ENCODE measurements at regions not wholly inside any gene's neighbourhood (a gene's known extent, or its start where the extent isn't known, plus 50 kb on each side); places are given as distances from the start of the nearest gene placed in this dataset.

DNA sequence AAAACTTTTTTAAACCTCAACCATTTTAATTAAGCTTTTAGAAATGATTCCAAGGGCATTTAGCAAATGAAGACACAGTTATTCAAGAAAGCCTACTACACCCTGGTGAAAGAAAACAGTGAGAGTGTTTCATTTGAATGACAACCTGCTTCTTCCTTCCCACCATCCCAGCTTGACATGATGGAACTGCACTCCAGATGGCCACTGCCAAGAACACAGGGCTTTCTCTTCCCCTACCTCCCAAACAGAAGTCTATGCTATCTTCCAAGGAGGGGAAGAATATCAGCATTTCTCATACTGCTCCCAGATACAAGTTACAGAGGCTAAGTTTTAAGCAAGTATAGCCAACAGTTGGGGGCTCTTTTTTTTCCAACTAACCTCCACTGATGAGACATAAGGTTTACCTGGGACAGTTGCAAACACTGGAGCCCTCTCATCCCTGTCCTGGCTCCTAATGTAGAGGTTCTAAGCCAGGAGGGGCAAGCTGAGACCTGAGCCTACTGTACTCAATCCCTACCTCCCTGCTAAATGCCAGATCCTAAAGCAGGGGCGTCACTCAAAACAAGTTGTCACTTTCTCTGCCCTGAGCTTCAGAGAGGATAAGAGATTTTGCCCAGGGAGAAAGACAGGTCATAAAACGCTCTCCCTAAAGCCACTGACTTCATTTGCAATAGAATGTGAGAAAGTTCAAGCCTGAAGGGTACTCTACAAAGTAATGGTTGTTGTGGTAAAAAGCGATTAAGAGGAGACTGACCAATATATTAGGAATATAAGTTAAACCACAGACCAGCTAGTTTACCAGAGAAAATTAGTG lies 88.5 kb upstream of the SLC27A6 start:
- no peaks in the 10 kb centered on the region for H3K36me3 ChIP-seq
- H3K4me3 ChIP-seq = no peak overlapping the region
- TF ChIP-seq, protein P1, sequence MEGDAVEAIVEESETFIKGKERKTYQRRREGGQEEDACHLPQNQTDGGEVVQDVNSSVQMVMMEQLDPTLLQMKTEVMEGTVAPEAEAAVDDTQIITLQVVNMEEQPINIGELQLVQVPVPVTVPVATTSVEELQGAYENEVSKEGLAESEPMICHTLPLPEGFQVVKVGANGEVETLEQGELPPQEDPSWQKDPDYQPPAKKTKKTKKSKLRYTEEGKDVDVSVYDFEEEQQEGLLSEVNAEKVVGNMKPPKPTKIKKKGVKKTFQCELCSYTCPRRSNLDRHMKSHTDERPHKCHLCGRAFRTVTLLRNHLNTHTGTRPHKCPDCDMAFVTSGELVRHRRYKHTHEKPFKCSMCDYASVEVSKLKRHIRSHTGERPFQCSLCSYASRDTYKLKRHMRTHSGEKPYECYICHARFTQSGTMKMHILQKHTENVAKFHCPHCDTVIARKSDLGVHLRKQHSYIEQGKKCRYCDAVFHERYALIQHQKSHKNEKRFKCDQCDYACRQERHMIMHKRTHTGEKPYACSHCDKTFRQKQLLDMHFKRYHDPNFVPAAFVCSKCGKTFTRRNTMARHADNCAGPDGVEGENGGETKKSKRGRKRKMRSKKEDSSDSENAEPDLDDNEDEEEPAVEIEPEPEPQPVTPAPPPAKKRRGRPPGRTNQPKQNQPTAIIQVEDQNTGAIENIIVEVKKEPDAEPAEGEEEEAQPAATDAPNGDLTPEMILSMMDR (IDR thresholded peaks at IDR 0.05) = no peak
- H3K27me3 ChIP-seq = no peaks in the 10 kb centered on the region
- H3K9ac ChIP-seq (ENCODE audit: low read depth in 2 of 2, low read length in 2 of 2) = no peak overlapping the region
- no peaks in the 10 kb centered on the region for H3K4me1 ChIP-seq
- DNase-seq = no peak
- H3K9me3 ChIP-seq = no peaks in the 10 kb centered on the region
- intact Hi-C loops (cut with DNase I) = no loop called here
- no peak overlapping the region for H3K27ac ChIP-seq

DNA sequence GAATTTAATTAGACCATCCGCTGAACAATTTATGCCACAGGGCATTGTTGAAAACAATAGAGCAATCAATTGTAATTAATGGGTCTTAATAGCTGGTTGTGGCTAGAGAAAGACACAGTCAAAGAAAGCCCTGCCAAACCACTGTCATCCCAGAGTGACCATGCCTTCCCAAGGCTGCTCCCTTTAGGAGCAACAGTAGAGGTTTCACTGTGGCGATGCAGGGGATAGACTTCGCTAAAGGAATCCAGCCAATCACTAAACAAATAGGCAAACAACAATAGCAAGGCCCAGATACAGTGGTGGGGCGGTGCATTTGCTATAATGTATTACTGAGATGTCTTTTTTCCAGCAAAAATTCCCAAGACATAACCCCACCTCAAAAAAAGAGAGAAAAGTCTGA lies 87.8 kb upstream of the SLC27A6 start:
- TF ChIP-seq, protein P1 (IDR thresholded peaks at IDR 0.05) = no peak
- Histone ChIP-seq H3K36me3 (no peaks in the 10 kb centered on the region), H3K27ac (no peak overlapping the region), H3K9me3 (no peaks in the 10 kb centered on the region), H3K4me1 (no peaks in the 10 kb centered on the region), H3K27me3 (no peaks in the 10 kb centered on the region), H3K4me3 (no peak overlapping the region), H3K9ac (ENCODE audit: low read depth in 2 of 2, low read length in 2 of 2) (no peak overlapping the region)
- intact Hi-C loops (cut with DNase I) = no loop called here
- DNase-seq = no peak

DNA sequence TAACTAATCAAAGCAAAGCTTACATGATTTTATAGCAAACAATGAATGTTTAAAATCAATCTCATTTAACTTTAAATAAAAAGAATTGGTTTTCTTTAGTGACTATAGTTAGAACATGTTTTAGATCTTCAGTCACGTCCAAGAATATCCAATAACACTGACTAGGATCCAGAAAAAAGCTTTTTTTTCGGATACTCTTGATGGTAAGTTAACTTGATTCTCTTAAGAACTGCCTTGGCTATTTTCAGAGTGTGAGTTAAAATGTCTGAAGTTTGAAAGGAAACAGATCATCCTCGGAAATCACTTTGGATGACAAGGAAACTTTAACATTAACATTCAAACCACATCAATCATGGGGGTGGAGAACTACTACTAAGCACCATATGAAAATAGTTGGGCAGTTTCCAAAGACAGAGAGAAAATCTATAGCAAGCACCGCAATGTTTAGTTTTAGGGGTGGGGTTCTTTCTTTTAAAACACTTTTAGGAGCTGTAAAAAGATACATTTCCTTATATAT lies 83.7 kb upstream of the SLC27A6 start:
- H3K9ac ChIP-seq (ENCODE audit: low read depth in 2 of 2, low read length in 2 of 2) = no peak overlapping the region
- no peaks in the 10 kb centered on the region for H3K4me1 ChIP-seq
- TF ChIP-seq, protein P1 (IDR thresholded peaks at IDR 0.05) = no peak
- no peak overlapping the region for H3K27ac ChIP-seq
- no peaks in the 10 kb centered on the region for H3K9me3 ChIP-seq
- no peaks in the 10 kb centered on the region for H3K27me3 ChIP-seq
- no peak overlapping the region for H3K4me3 ChIP-seq
- no peaks in the 10 kb centered on the region for H3K36me3 ChIP-seq
- intact Hi-C loops (cut with DNase I) = no loop called here
- DNase-seq = no peak

DNA sequence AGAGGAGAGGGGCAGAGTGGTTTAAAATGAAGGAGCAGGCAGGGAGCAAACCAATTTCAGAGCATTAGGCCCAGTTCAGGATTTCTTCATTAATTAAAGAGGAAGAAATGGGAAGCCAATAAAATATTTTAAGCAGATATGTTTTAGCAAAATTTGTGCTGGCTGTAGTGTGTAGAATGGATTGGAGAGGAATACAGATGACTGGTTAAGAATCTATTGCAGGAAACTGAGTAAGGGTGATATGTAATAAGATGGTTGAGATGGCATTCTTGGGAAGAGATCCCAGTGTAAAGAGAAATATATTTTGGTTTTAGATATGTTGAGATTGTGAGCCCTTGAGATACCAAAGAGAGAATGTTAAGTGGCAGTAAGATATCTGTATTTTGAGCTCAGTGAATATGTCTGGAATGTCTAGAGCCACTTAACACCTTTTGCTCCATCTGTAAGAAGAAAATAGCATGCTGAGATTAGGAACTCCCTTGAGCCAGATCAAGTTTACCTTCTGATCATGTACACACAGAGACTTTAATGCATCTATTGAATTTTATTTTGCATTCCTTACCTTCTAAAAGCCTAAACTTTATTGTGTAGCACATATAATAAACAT lies 79.5 kb upstream of the SLC27A6 start:
- Histone ChIP-seq H3K9ac (ENCODE audit: low read depth in 2 of 2, low read length in 2 of 2) (no peak overlapping the region), H3K4me1 (no peaks in the 10 kb centered on the region), H3K36me3 (no peaks in the 10 kb centered on the region), H3K4me3 (no peak overlapping the region), H3K9me3 (no peaks in the 10 kb centered on the region), H3K27me3 (no peaks in the 10 kb centered on the region), H3K27ac (no peak overlapping the region)
- DNase-seq = no peak
- TF ChIP-seq, protein P1 (IDR thresholded peaks at IDR 0.05) = no peak
- intact Hi-C loops (cut with DNase I) = no loop called here

DNA sequence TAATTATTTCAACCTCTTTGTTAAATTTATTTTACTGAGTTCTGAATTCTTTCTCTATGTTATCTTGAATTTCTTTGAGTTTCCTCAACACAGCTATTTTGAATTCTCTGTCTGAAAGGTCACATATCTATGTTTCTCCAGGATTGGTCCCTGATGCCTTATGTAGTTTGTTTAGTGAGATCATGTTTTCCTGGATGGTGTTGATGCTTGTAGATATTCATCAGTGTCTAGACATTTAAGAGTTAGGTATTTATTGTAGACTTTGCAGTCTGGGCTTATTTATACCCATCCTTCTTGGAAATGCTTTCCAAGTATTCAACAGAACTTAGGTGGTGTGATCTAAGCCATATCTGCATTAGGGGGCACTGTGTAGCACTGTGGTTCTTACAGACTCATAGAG lies 70.2 kb upstream of the SLC27A6 start:
- no peak overlapping the region for H3K4me3 ChIP-seq
- TF ChIP-seq, protein P1 (IDR thresholded peaks at IDR 0.05) = no peak
- H3K9me3 ChIP-seq = no peaks in the 10 kb centered on the region
- no peak overlapping the region for H3K27ac ChIP-seq
- no peaks in the 10 kb centered on the region for H3K36me3 ChIP-seq
- H3K4me1 ChIP-seq = no peaks in the 10 kb centered on the region
- intact Hi-C loops (cut with DNase I) = no loop called here
- no peak for DNase-seq
- H3K27me3 ChIP-seq = no peaks in the 10 kb centered on the region
- no peak overlapping the region for H3K9ac ChIP-seq (ENCODE audit: low read depth in 2 of 2, low read length in 2 of 2)
